HepG2 (cell line): ENCODE measurements at regions not wholly inside any gene's neighbourhood (a gene's known extent, or its start where the extent isn't known, plus 50 kb on each side); places are given as distances from the start of the nearest gene placed in this dataset.

ENCODE experiments used
- ATAC-seq: fragments of 200-7000 bp; cut with Tn5 transposase; 3 replicates; pipeline ENCODE4 v1.9.1; 2020; ENCODE audit warnings: mild to moderate bottlenecking, moderate library complexity
- BruUV-seq: library from RNA; stranded (reverse); fragments of 400-500 nt; replicated peaks from 2 replicates; lab custom pipeline; 2021; lab: Mats Ljungman, UMichigan
- CTCF ChIA-PET: fragments of 300-600 bp; formaldehyde crosslinking; extraction: SDS; loops from one replicate; lab custom pipeline; 2021; ENCODE audit warnings: low total read pairs, inconsistent platforms, low intra/inter-chr PET ratio; lab: Yijun Ruan, JAX
- POLR2A ChIA-PET: fragments of 350-600 bp; sonication (Branson Sonifier 250); formaldehyde crosslinking; loops from one replicate; lab custom pipeline; 2020; ENCODE audit warnings: antibody characterized with exemption, inconsistent platforms; lab: Yijun Ruan, JAX
- DNase-seq: peaks from one replicate; pipeline ENCODE4 v3.0.0-alpha.2; 2015; ENCODE audit warnings: low spot score
- FAIRE-seq: peaks from 3 replicates; lab custom pipeline; 2011; peaks lifted over from hg19 to GRCh38; lab: Jason Lieb, UNC
- H2AFZ ChIP-seq: one replicate; pipeline ENCODE4 v1.6.1; 2011; ENCODE audit warnings: low read length, inconsistent platforms
- H3K27ac ChIP-seq: fragments of 300-600 bp; 3 replicates; pipeline ENCODE4 v1.8.0; 2011; ENCODE audit warnings: mixed run types, mild to moderate bottlenecking, mixed read lengths, low read length, inconsistent platforms; ENCODE audit not compliant: insufficient read depth; ENCODE audit errors: extremely low read length
- H3K27me3 ChIP-seq, 2 experiments: fragments of 200-600 bp in 1 of 2; 2 replicates in 1 of 2; 3 replicates in 1 of 2; pipeline versions ENCODE4 v1.6.0 to v1.8.0; 2011; ENCODE audit warnings: low read length in 2 of 2, mild to moderate bottlenecking in 2 of 2, moderate library complexity in 2 of 2, inconsistent platforms in 1 of 2; ENCODE audit not compliant: insufficient read depth in 2 of 2, control insufficient read depth in 1 of 2
- H3K36me3 ChIP-seq, 2 experiments: fragments of 200-600 bp in 1 of 2; replicated peaks in 1 of 2; 2 replicates in 1 of 2; 3 replicates in 1 of 2; pipeline versions ENCODE4 v1.5.1 to v1.8.0; 2011; ENCODE audit warnings: low read length in 2 of 2, inconsistent platforms in 1 of 2; ENCODE audit not compliant: insufficient read depth in 2 of 2, control insufficient read depth in 1 of 2
- H3K4me1 ChIP-seq: 2 replicates; pipeline ENCODE4 v1.5.1; 2012; ENCODE audit warnings: low read length, inconsistent platforms; ENCODE audit not compliant: insufficient read depth
- H3K4me2 ChIP-seq: 2 replicates; pipeline ENCODE4 v1.6.0; 2011; ENCODE audit warnings: low read depth, low read length, inconsistent platforms
- H3K4me3 ChIP-seq, 3 experiments: fragments of 200-600 bp in 1 of 3; sonication (generic), shearing (Covaris generic) in 1 of 3; replicated peaks in 1 of 3; 2 replicates each; pipeline ENCODE4 v1.5.1; 2011 to 2016; ENCODE audit warnings: low read length in 3 of 3, inconsistent platforms in 2 of 3, low read depth in 2 of 3, mild to moderate bottlenecking in 2 of 3, control low read depth in 1 of 3, mixed read lengths in 1 of 3; ENCODE audit not compliant: insufficient read depth in 1 of 3
- H3K79me2 ChIP-seq: one replicate; pipeline ENCODE4 v1.6.1; 2011; ENCODE audit warnings: low read length, inconsistent platforms; ENCODE audit not compliant: insufficient read depth
- H3K9ac ChIP-seq: 2 replicates; pipeline ENCODE4 v1.6.0; 2011; ENCODE audit warnings: mild to moderate bottlenecking, low read depth, low read length, inconsistent platforms; ENCODE audit not compliant: insufficient read depth
- H3K9me3 ChIP-seq: 2 replicates; pipeline ENCODE4 v1.5.1; 2012; ENCODE audit warnings: mild to moderate bottlenecking, low read length
- H4K20me1 ChIP-seq: 2 replicates; pipeline ENCODE4 v1.6.0; 2011; ENCODE audit warnings: inconsistent platforms, mild to moderate bottlenecking, low read length, moderate library complexity; ENCODE audit not compliant: insufficient read depth
- ATF2 ChIP-seq: sonication (generic); formaldehyde crosslinking; IDR thresholded peaks from 2 replicates; pipeline ENCODE4 v1.4.0; 2020; ENCODE audit warnings: missing genetic modification reagents
- ATRX ChIP-seq: sonication (generic); formaldehyde crosslinking; IDR thresholded peaks from 2 replicates; pipeline ENCODE4 v1.4.0; 2020; ENCODE audit warnings: missing genetic modification reagents, borderline replicate concordance
- CCAR2 ChIP-seq: fragments of 200-400 bp; formaldehyde crosslinking; optimal IDR thresholded peaks from 2 replicates; pipeline ENCODE3; 2018; ENCODE audit warnings: low read depth, mild to moderate bottlenecking, low read length, moderate library complexity
- DR1 ChIP-seq: sonication (generic); formaldehyde crosslinking; IDR thresholded peaks from 2 replicates; pipeline ENCODE4 v1.8.0; 2021; ENCODE audit warnings: mild to moderate bottlenecking, missing genetic modification reagents, inconsistent platforms
- MED1 ChIP-seq: sonication (generic); formaldehyde crosslinking; IDR thresholded peaks from 2 replicates; pipeline ENCODE4 v1.4.0; 2020; ENCODE audit warnings: missing genetic modification reagents
- NFE2 ChIP-seq: sonication (generic); formaldehyde crosslinking; IDR thresholded peaks from 2 replicates; pipeline ENCODE4 v1.4.0; 2020; ENCODE audit warnings: missing genetic modification reagents
- RCOR2 ChIP-seq: IDR thresholded peaks from 2 replicates; pipeline ENCODE4 v1.6.1; 2016; ENCODE audit warnings: missing biosample characterization, missing genetic modification reagents
- SMARCE1 ChIP-seq: fragments of 450-650 bp; IDR thresholded peaks from 2 replicates; pipeline ENCODE4 v1.6.1; 2017; ENCODE audit warnings: borderline replicate concordance
- TCF7 ChIP-seq: sonication (generic); IDR thresholded peaks from 2 replicates; pipeline ENCODE4 v1.6.1; 2016; ENCODE audit warnings: antibody characterized with exemption, low read depth
- YY1 ChIP-seq: IDR thresholded peaks from 2 replicates; pipeline ENCODE4 v1.6.1; 2011; ENCODE audit warnings: low read length, low read depth, moderate library complexity, mild to moderate bottlenecking; ENCODE audit not compliant: insufficient read depth, insufficient replicate concordance
- ZBTB1 ChIP-seq: sonication (generic); formaldehyde crosslinking; IDR thresholded peaks from 2 replicates; pipeline ENCODE4 v1.4.0; 2020; ENCODE audit warnings: missing genetic modification reagents, borderline replicate concordance
- ZFX ChIP-seq: sonication (generic); formaldehyde crosslinking; IDR thresholded peaks from 2 replicates; pipeline ENCODE4 v1.4.0; 2020; ENCODE audit warnings: mild to moderate bottlenecking, low read depth, missing genetic modification reagents, moderate library complexity
- ZNF296 ChIP-seq: sonication (generic); formaldehyde crosslinking; conservative IDR thresholded peaks from 2 replicates; pipeline ENCODE4 v1.5.0; 2020; ENCODE audit warnings: mild to moderate bottlenecking, missing genetic modification reagents
- ZNF432 ChIP-seq: sonication (generic); formaldehyde crosslinking; IDR thresholded peaks from 2 replicates; pipeline ENCODE4 v1.5.0; 2020; ENCODE audit warnings: missing genetic modification reagents, mild to moderate bottlenecking, borderline replicate concordance
- ZNF496 ChIP-seq: sonication (generic); formaldehyde crosslinking; IDR thresholded peaks from 2 replicates; pipeline ENCODE4 v1.8.1; 2023; ENCODE audit warnings: mild to moderate bottlenecking, moderate library complexity, missing genetic modification reagents; ENCODE audit not compliant: insufficient replicate concordance
- ZNF569 ChIP-seq: sonication (generic); formaldehyde crosslinking; IDR thresholded peaks from 2 replicates; pipeline ENCODE4 v1.5.0; 2020; ENCODE audit warnings: mild to moderate bottlenecking, missing genetic modification reagents, moderate library complexity, borderline replicate concordance
- WGBS: methylation state at CpG from one replicate; pipeline ENCODE4 v1.1.6; 2017; ENCODE audit warnings: low lambda C conversion rate; 5-methylcytosine and 5-hydroxymethylcytosine counted together
- in situ Hi-C: cut with HindIII; loops from 2 replicates; pipeline ENCODE4 v1.10.0; 2017; ENCODE audit warnings: low pct_unique_long_range_greater_than_20kb; ENCODE audit not compliant: extremely low pct_ligation_motif_present
- intact Hi-C: fragments of 100-400 bp; cut with micrococcal nuclease; formaldehyde crosslinking; loops from one replicate; pipeline ENCODE4 v1.10.0; 2022; ENCODE audit not compliant: unreplicated experiment
- TF ChIP-seq, protein P1 (sequence below): sonication (generic); formaldehyde crosslinking; IDR thresholded peaks from 2 replicates; pipeline ENCODE4 v1.4.0; 2020; ENCODE audit warnings: missing genetic modification reagents, low read depth, mild to moderate bottlenecking, borderline replicate concordance

GRCh38 chr11:22984045-22984444, 123.8 kb upstream of the CCDC179 start:
- POLR2A ChIA-PET, result no interaction called here
- no peak for TF ChIP-seq ZNF296 (CRISPR knock-in tag)
- no peaks in the 10 kb centered on the region for H4K20me1 ChIP-seq
- FAIRE-seq, result no peak
- no peak overlapping the region for H3K4me2 ChIP-seq
- no peaks in the 10 kb centered on the region for H3K36me3 ChIP-seq
- no peak overlapping the region for H2AFZ ChIP-seq
- H3K4me3 ChIP-seq, result no peak overlapping the region
- 5% methylated on average over 2 of the region's 2 CpGs for WGBS
- CTCF ChIA-PET, result no interaction called here
- ATAC-seq, result no peak
- intact Hi-C loops, result no loop called here
- H3K9me3 ChIP-seq, result peaks cover 36% of the 10 kb centered on the region; the same call in 1 of the 2 replicates
- no peaks in the 10 kb centered on the region for H3K4me1 ChIP-seq
- DNase-seq, result no peak
- in situ Hi-C loops, result no loop called here
- no peak overlapping the region for H3K27ac ChIP-seq
- H3K9ac ChIP-seq, result no peak overlapping the region
- H3K27me3 ChIP-seq, result no peaks in the 10 kb centered on the region
- BruUV-seq, result no TSS peak
- no peaks in the 10 kb centered on the region for H3K79me2 ChIP-seq

GRCh38 chr11:22989371-22989770, 129.1 kb upstream of the CCDC179 start:
- in situ Hi-C loops (no loop called here), intact Hi-C loops (no loop called here)
- H3K9me3 ChIP-seq, result peaks cover 66% of the 10 kb centered on the region
- CTCF ChIA-PET, result no interaction called here
- BruUV-seq, result no TSS peak
- no peak overlapping the region for H3K4me2 ChIP-seq
- ATAC-seq (no peak), DNase-seq (no peak), FAIRE-seq (no peak)
- H3K27ac ChIP-seq, result no peak overlapping the region
- H3K27me3 ChIP-seq, result no peaks in the 10 kb centered on the region
- H4K20me1 ChIP-seq, result no peaks in the 10 kb centered on the region
- H3K36me3 ChIP-seq, result no peaks in the 10 kb centered on the region
- H3K9ac ChIP-seq, result no peak overlapping the region
- POLR2A ChIA-PET, result no interaction called here
- WGBS, result 0% methylated on average over 1 of the region's 1 CpG
- no peak overlapping the region for H3K4me3 ChIP-seq
- no peaks in the 10 kb centered on the region for H3K79me2 ChIP-seq
- no peak overlapping the region for H2AFZ ChIP-seq
- no peaks in the 10 kb centered on the region for H3K4me1 ChIP-seq
- TF ChIP-seq NFE2 (CRISPR knock-in tag), result no peak
- TF ChIP-seq MED1 (CRISPR knock-in tag), result no peak
- TF ChIP-seq ZBTB1, result no peak
- TF ChIP-seq ZNF432, result no peak
- TF ChIP-seq, protein P1, sequence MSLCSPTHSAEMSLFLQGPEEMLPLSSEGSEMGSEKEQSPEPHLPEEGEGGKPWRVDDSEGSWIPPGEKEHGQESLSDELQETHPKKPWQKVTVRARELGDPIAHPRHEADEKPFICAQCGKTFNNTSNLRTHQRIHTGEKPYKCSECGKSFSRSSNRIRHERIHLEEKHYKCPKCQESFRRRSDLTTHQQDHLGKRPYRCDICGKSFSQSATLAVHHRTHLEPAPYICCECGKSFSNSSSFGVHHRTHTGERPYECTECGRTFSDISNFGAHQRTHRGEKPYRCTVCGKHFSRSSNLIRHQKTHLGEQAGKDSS (CRISPR knock-in tag), result no peak
- no peak for TF ChIP-seq DR1 (CRISPR knock-in tag)
- TF ChIP-seq ZFX (CRISPR knock-in tag), result no peak
- TF ChIP-seq ZNF569 (CRISPR knock-in tag), result no peak
- no peak for TF ChIP-seq ZNF496 (CRISPR knock-in tag)
- TF ChIP-seq ATF2 (CRISPR knock-in tag), result no peak
- TF ChIP-seq ATRX, result no peak
- no peak for TF ChIP-seq RCOR2 (CRISPR knock-in tag)
- TF ChIP-seq TCF7, result no peak
- no peak for TF ChIP-seq YY1
- no peak for TF ChIP-seq CCAR2
- TF ChIP-seq SMARCE1, result no peak
